GM23338 (cell line): ENCODE measurements at regions not wholly inside any gene's neighbourhood (a gene's known extent, or its start where the extent isn't known, plus 50 kb on each side); places are given as distances from the start of the nearest gene placed in this dataset.

Experiments
- ATAC-seq: fragments of 200-7000 bp; cut with Tn5 transposase; 3 replicates; pipeline ENCODE4 v1.9.1; 2020
- DNase-seq: peaks from one replicate; pipeline ENCODE4 v3.0.0-alpha.2; 2015; ENCODE audit warnings: low spot score
- H2AFZ ChIP-seq: fragments of 200-600 bp; sonication (generic); 2 replicates; pipeline ENCODE4 v1.8.0; 2016; ENCODE audit warnings: antibody characterized with exemption, mild to moderate bottlenecking, moderate library complexity
- H3F3A ChIP-seq: fragments of 200-600 bp; sonication (generic); replicated peaks from 2 replicates; pipeline ENCODE4 v1.8.0; 2017; ENCODE audit warnings: antibody characterized with exemption, mixed run types, low read depth
- H3K27ac ChIP-seq: fragments of 200-600 bp; sonication (generic); 2 replicates; pipeline ENCODE4 v1.6.1; 2016; ENCODE audit warnings: low read depth
- H3K27me3 ChIP-seq: fragments of 200-600 bp; sonication (generic); 2 replicates; pipeline ENCODE4 v1.8.0; 2016; ENCODE audit warnings: mild to moderate bottlenecking, mixed run types, moderate library complexity; ENCODE audit not compliant: insufficient read depth
- H3K36me3 ChIP-seq: fragments of 200-600 bp; sonication (generic); 2 replicates; pipeline ENCODE4 v1.8.0; 2016; ENCODE audit warnings: mild to moderate bottlenecking; ENCODE audit not compliant: insufficient read depth
- H3K4me1 ChIP-seq: fragments of 200-600 bp; sonication (generic); 2 replicates; pipeline ENCODE4 v1.8.0; 2016; ENCODE audit warnings: mild to moderate bottlenecking, moderate library complexity; ENCODE audit not compliant: insufficient read depth
- H3K4me2 ChIP-seq: fragments of 200-600 bp; sonication (generic); 2 replicates; pipeline ENCODE4 v1.7.1; 2017; ENCODE audit warnings: mixed run types
- H3K4me3 ChIP-seq: fragments of 200-600 bp; sonication (generic); 2 replicates; pipeline ENCODE4 v1.6.1; 2016; ENCODE audit warnings: mixed run types
- H3K79me2 ChIP-seq: fragments of 200-600 bp; sonication (generic); replicated peaks from 2 replicates; pipeline ENCODE4 v1.8.0; 2017; ENCODE audit warnings: mild to moderate bottlenecking; ENCODE audit not compliant: insufficient read depth
- H3K9me2 ChIP-seq: fragments of 200-600 bp; sonication (generic); 2 replicates; pipeline ENCODE4 v1.8.0; 2017; ENCODE audit not compliant: insufficient read depth
- H4K20me1 ChIP-seq: fragments of 200-600 bp; sonication (generic); replicated peaks from 2 replicates; pipeline ENCODE4 v1.8.0; 2017; ENCODE audit warnings: mild to moderate bottlenecking; ENCODE audit not compliant: insufficient read depth
- H3K27ac Mint-ChIP-seq: 2 replicates; pipeline ENCODE4 v1.8.0; 2020; ENCODE audit warnings: inconsistent platforms, mild to moderate bottlenecking, moderate library complexity, mixed read lengths
- H3K27me3 Mint-ChIP-seq: 3 replicates; pipeline ENCODE4 v1.8.0; 2022; ENCODE audit warnings: low read depth, mild to moderate bottlenecking, moderate library complexity, mixed read lengths, inconsistent platforms; ENCODE audit not compliant: insufficient read depth, poor library complexity
- H3K36me3 Mint-ChIP-seq: 3 replicates; pipeline ENCODE4 v1.8.0; 2021; ENCODE audit warnings: low read depth, mild to moderate bottlenecking, inconsistent platforms, moderate library complexity, mixed read lengths
- H3K4me1 Mint-ChIP-seq: 3 replicates; pipeline ENCODE4 v1.8.0; 2020; ENCODE audit warnings: mild to moderate bottlenecking, inconsistent platforms, mixed read lengths
- H3K4me3 Mint-ChIP-seq: 3 replicates; pipeline ENCODE4 v1.8.0; 2021; ENCODE audit warnings: moderate library complexity, mild to moderate bottlenecking, inconsistent platforms, mixed read lengths
- H3K9me3 Mint-ChIP-seq: 3 replicates; pipeline ENCODE4 v1.8.0; 2020; ENCODE audit warnings: moderate library complexity, mild to moderate bottlenecking, inconsistent platforms, mixed read lengths
- CREB1 ChIP-seq: fragments of 250-450 bp; sonication (Bioruptor Pico); IDR thresholded peaks from 2 replicates; pipeline ENCODE4 v1.5.0; 2020; ENCODE audit warnings: low read depth, mild to moderate bottlenecking, moderate library complexity
- EZH2 ChIP-seq: fragments of 200-600 bp; sonication (generic); IDR thresholded peaks from one replicate; pipeline ENCODE4 v1.8.0; 2017; ENCODE audit warnings: antibody characterized with exemption, mild to moderate bottlenecking, low read depth; ENCODE audit not compliant: unreplicated experiment
- EZH2phosphoT487 ChIP-seq: fragments of 200-600 bp; sonication (generic); IDR thresholded peaks from one replicate; pipeline ENCODE4 v1.8.1; 2018; ENCODE audit warnings: antibody characterized with exemption; ENCODE audit not compliant: unreplicated experiment
- JUNB ChIP-seq: IDR thresholded peaks from one replicate; pipeline ENCODE4 v1.6.1; 2016; ENCODE audit warnings: antibody characterized with exemption; ENCODE audit not compliant: unreplicated experiment
- NANOG ChIP-seq: IDR thresholded peaks from 2 replicates; pipeline ENCODE4 v1.6.1; 2016; ENCODE audit warnings: antibody characterized with exemption, borderline replicate concordance
- POLR2AphosphoS5 ChIP-seq: IDR thresholded peaks from 2 replicates; pipeline ENCODE4 v1.6.1; 2016; ENCODE audit warnings: antibody characterized with exemption, low read depth
- STAT1 ChIP-seq: IDR thresholded peaks from one replicate; pipeline ENCODE4 v1.6.1; 2016; ENCODE audit warnings: antibody characterized with exemption; ENCODE audit not compliant: unreplicated experiment
- ZNF114 ChIP-seq: fragments of 250-450 bp; sonication (Bioruptor Pico); IDR thresholded peaks from 2 replicates; pipeline ENCODE4 v1.5.0; 2020; ENCODE audit warnings: mild to moderate bottlenecking, moderate library complexity
- ZNF331 ChIP-seq: fragments of 250-450 bp; sonication (Bioruptor Pico); IDR thresholded peaks from 2 replicates; pipeline ENCODE4 v1.5.0; 2020; ENCODE audit warnings: low read depth, mild to moderate bottlenecking, moderate library complexity
- TF ChIP-seq, protein P1 (sequence below), 2 experiments: fragments of 200-600 bp in 1 of 2; sonication (generic) in 1 of 2; conservative IDR thresholded peaks; 2 replicates each; pipeline versions ENCODE4 v1.5.1 to v1.6.1; 2016 to 2017; ENCODE audit warnings: antibody characterized with exemption in 2 of 2, low read depth in 2 of 2, mild to moderate bottlenecking in 2 of 2, moderate library complexity in 1 of 2
- TF ChIP-seq, protein P2 (sequence below): IDR thresholded peaks from one replicate; pipeline ENCODE4 v1.6.1; 2018; ENCODE audit warnings: antibody characterized with exemption; ENCODE audit not compliant: unreplicated experiment
- TF ChIP-seq, protein P3 (sequence below): IDR thresholded peaks from 2 replicates; pipeline ENCODE4 v1.6.1; 2016; ENCODE audit warnings: antibody characterized with exemption
- TF ChIP-seq, protein P4 (sequence below): fragments of 250-450 bp; sonication (Bioruptor Pico); IDR thresholded peaks from 2 replicates; pipeline ENCODE4 v1.5.0; 2020; ENCODE audit warnings: mild to moderate bottlenecking, moderate library complexity

DNA sequence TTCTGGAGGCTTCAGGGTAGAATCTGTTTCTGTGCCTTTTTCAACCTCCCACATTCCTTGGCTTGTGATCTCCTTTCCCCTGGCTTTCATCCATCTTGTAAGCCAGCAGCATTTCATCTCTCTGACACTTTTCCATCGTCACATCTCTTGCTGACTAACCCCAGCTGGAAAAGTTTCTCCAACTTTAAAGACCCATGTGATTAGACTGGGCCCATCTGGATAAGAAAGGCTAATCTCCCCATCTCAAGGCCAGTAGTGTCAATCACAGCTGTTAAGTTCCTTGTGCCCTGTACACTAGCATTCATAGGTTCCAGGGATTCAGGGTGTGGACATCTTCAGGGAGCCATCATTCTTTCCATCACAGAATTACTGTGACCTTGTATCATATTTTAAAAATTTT is 452.1 kb downstream of the TTLL7 start:
- Histone ChIP-seq H3K27me3 (no peaks in the 10 kb centered on the region), H3K4me1 (no peaks in the 10 kb centered on the region), H3K9me2 (no peaks in the 10 kb centered on the region), H3K4me3 (no peak overlapping the region), H3K36me3 (no peaks in the 10 kb centered on the region), H3K27ac (no peak overlapping the region), H2AFZ (no peak overlapping the region), H3K79me2 (no peaks in the 10 kb centered on the region), H3K4me2 (no peak overlapping the region), H3F3A (no peaks in the 10 kb centered on the region), H4K20me1 (no peaks in the 10 kb centered on the region)
- H3K9me3 Mint-ChIP-seq: no peaks in the 10 kb centered on the region
- H3K36me3 Mint-ChIP-seq: no peaks in the 10 kb centered on the region
- no peaks in the 10 kb centered on the region for H3K27me3 Mint-ChIP-seq
- H3K4me1 Mint-ChIP-seq: no peaks in the 10 kb centered on the region; the same call in 2 of the 3 replicates
- DNase-seq (no peak), ATAC-seq (no peak)
- TF ChIP-seq, protein P1, sequence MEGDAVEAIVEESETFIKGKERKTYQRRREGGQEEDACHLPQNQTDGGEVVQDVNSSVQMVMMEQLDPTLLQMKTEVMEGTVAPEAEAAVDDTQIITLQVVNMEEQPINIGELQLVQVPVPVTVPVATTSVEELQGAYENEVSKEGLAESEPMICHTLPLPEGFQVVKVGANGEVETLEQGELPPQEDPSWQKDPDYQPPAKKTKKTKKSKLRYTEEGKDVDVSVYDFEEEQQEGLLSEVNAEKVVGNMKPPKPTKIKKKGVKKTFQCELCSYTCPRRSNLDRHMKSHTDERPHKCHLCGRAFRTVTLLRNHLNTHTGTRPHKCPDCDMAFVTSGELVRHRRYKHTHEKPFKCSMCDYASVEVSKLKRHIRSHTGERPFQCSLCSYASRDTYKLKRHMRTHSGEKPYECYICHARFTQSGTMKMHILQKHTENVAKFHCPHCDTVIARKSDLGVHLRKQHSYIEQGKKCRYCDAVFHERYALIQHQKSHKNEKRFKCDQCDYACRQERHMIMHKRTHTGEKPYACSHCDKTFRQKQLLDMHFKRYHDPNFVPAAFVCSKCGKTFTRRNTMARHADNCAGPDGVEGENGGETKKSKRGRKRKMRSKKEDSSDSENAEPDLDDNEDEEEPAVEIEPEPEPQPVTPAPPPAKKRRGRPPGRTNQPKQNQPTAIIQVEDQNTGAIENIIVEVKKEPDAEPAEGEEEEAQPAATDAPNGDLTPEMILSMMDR (conservative IDR thresholded peaks at IDR 0.05; ENCODE audit: low read depth in 2 of 2): no peak
- TF ChIP-seq CREB1 (CRISPR knock-in tag): no peak
- TF ChIP-seq, protein P2, sequence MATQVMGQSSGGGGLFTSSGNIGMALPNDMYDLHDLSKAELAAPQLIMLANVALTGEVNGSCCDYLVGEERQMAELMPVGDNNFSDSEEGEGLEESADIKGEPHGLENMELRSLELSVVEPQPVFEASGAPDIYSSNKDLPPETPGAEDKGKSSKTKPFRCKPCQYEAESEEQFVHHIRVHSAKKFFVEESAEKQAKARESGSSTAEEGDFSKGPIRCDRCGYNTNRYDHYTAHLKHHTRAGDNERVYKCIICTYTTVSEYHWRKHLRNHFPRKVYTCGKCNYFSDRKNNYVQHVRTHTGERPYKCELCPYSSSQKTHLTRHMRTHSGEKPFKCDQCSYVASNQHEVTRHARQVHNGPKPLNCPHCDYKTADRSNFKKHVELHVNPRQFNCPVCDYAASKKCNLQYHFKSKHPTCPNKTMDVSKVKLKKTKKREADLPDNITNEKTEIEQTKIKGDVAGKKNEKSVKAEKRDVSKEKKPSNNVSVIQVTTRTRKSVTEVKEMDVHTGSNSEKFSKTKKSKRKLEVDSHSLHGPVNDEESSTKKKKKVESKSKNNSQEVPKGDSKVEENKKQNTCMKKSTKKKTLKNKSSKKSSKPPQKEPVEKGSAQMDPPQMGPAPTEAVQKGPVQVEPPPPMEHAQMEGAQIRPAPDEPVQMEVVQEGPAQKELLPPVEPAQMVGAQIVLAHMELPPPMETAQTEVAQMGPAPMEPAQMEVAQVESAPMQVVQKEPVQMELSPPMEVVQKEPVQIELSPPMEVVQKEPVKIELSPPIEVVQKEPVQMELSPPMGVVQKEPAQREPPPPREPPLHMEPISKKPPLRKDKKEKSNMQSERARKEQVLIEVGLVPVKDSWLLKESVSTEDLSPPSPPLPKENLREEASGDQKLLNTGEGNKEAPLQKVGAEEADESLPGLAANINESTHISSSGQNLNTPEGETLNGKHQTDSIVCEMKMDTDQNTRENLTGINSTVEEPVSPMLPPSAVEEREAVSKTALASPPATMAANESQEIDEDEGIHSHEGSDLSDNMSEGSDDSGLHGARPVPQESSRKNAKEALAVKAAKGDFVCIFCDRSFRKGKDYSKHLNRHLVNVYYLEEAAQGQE: no peak
- TF ChIP-seq ZNF331 (CRISPR knock-in tag): no peak
- no peak for TF ChIP-seq NANOG
- no peak for TF ChIP-seq JUNB
- TF ChIP-seq, protein P3, sequence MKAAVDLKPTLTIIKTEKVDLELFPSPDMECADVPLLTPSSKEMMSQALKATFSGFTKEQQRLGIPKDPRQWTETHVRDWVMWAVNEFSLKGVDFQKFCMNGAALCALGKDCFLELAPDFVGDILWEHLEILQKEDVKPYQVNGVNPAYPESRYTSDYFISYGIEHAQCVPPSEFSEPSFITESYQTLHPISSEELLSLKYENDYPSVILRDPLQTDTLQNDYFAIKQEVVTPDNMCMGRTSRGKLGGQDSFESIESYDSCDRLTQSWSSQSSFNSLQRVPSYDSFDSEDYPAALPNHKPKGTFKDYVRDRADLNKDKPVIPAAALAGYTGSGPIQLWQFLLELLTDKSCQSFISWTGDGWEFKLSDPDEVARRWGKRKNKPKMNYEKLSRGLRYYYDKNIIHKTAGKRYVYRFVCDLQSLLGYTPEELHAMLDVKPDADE: no peak
- TF ChIP-seq STAT1: no peak
- no peak for TF ChIP-seq ZNF114 (CRISPR knock-in tag)
- TF ChIP-seq EZH2: no peak
- no peak for TF ChIP-seq POLR2AphosphoS5
- no peak for TF ChIP-seq EZH2phosphoT487
- TF ChIP-seq, protein P4, sequence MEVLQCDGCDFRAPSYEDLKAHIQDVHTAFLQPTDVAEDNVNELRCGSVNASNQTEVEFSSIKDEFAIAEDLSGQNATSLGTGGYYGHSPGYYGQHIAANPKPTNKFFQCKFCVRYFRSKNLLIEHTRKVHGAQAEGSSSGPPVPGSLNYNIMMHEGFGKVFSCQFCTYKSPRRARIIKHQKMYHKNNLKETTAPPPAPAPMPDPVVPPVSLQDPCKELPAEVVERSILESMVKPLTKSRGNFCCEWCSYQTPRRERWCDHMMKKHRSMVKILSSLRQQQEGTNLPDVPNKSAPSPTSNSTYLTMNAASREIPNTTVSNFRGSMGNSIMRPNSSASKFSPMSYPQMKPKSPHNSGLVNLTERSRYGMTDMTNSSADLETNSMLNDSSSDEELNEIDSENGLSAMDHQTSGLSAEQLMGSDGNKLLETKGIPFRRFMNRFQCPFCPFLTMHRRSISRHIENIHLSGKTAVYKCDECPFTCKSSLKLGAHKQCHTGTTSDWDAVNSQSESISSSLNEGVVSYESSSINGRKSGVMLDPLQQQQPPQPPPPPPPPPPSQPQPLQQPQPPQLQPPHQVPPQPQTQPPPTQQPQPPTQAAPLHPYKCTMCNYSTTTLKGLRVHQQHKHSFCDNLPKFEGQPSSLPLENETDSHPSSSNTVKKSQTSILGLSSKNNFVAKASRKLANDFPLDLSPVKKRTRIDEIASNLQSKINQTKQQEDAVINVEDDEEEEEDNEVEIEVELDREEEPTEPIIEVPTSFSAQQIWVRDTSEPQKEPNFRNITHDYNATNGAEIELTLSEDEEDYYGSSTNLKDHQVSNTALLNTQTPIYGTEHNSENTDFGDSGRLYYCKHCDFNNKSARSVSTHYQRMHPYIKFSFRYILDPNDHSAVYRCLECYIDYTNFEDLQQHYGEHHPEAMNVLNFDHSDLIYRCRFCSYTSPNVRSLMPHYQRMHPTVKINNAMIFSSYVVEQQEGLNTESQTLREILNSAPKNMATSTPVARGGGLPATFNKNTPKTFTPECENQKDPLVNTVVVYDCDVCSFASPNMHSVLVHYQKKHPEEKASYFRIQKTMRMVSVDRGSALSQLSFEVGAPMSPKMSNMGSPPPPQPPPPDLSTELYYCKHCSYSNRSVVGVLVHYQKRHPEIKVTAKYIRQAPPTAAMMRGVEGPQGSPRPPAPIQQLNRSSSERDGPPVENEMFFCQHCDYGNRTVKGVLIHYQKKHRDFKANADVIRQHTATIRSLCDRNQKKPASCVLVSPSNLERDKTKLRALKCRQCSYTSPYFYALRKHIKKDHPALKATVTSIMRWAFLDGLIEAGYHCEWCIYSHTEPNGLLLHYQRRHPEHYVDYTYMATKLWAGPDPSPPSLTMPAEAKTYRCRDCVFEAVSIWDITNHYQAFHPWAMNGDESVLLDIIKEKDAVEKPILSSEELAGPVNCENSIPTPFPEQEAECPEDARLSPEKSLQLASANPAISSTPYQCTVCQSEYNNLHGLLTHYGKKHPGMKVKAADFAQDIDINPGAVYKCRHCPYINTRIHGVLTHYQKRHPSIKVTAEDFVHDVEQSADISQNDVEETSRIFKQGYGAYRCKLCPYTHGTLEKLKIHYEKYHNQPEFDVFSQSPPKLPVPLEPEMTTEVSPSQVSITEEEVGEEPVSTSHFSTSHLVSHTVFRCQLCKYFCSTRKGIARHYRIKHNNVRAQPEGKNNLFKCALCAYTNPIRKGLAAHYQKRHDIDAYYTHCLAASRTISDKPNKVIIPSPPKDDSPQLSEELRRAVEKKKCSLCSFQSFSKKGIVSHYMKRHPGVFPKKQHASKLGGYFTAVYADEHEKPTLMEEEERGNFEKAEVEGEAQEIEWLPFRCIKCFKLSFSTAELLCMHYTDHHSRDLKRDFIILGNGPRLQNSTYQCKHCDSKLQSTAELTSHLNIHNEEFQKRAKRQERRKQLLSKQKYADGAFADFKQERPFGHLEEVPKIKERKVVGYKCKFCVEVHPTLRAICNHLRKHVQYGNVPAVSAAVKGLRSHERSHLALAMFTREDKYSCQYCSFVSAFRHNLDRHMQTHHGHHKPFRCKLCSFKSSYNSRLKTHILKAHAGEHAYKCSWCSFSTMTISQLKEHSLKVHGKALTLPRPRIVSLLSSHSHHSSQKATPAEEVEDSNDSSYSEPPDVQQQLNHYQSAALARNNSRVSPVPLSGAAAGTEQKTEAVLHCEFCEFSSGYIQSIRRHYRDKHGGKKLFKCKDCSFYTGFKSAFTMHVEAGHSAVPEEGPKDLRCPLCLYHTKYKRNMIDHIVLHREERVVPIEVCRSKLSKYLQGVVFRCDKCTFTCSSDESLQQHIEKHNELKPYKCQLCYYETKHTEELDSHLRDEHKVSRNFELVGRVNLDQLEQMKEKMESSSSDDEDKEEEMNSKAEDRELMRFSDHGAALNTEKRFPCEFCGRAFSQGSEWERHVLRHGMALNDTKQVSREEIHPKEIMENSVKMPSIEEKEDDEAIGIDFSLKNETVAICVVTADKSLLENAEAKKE (CRISPR knock-in tag): no peak
- H3K4me3 Mint-ChIP-seq: no peak overlapping the region
- no peak overlapping the region for H3K27ac Mint-ChIP-seq
